Adrenal gland (tissue), 9 donors: ENCODE measurements at regions not wholly inside any gene's neighbourhood (a gene's known extent, or its start where the extent isn't known, plus 50 kb on each side); places are given as distances from the start of the nearest gene placed in this dataset.

Experiments used
- DNase-seq, 7 donors: peaks; one replicate each; pipeline ENCODE4 v3.0.0-alpha.2; 2019 to 2020
- H3K27ac ChIP-seq, 5 donors: fragments of 200-600 bp; sonication (generic) in 4 of 5; 1 replicate in 3 of 5; 2 replicates in 2 of 5; pipeline versions ENCODE4 v1.5.1 to v1.8.0; 2016 to 2020; ENCODE audit warnings: mild to moderate bottlenecking in 1 of 5
- H3K27me3 ChIP-seq: fragments of 200-600 bp; 2 replicates; pipeline ENCODE4 v1.8.0; 2021
- H3K36me3 ChIP-seq, 2 donors: fragments of 200-600 bp; replicated peaks in 1 of 2; 1 replicate in 1 of 2; 2 replicates in 1 of 2; pipeline versions ENCODE4 v1.5.1 to v1.8.0; 2018 to 2022
- H3K4me1 ChIP-seq, 2 donors: fragments of 200-600 bp; replicated peaks in 1 of 2; 1 replicate in 1 of 2; 2 replicates in 1 of 2; pipeline versions ENCODE4 v1.5.1 to v1.8.0; 2018 to 2021
- H3K4me3 ChIP-seq, 4 donors: fragments of 200-600 bp; sonication (generic) in 3 of 4; one replicate each; pipeline ENCODE4 v1.5.1; 2016 to 2018
- H3K9me3 ChIP-seq, 3 donors: fragments of 200-600 bp; sonication (generic) in 1 of 3; replicated peaks in 1 of 3; 1 replicate in 2 of 3; 2 replicates in 1 of 3; pipeline versions ENCODE4 v1.5.1 to v1.8.0; 2016 to 2021
- POLR2A ChIP-seq, 2 donors: fragments of 450-650 bp; IDR thresholded peaks; one replicate each; pipeline ENCODE4 v1.6.1; 2017; ENCODE audit warnings: antibody characterized with exemption in 2 of 2, mild to moderate bottlenecking in 2 of 2, moderate library complexity in 1 of 2
- WGBS, 4 donors: extraction: QIAGEN DNeasy Blood & Tissue Kit in 2 of 4; methylation state at CpG; one replicate each; pipeline versions ENCODE4 v1.1.5 to v1.1.7; 2013 to 2017; 5-methylcytosine and 5-hydroxymethylcytosine counted together
- intact Hi-C, 2 donors: fragments of 100-400 bp; cut with DNase I; formaldehyde crosslinking; loops; one replicate each; pipeline versions ENCODE4 v1.14.1 to v1.15.0; 2022 to 2023
- TF ChIP-seq, protein P1 (sequence below), 6 experiments: fragments of 450-650 bp in 4 of 6; fragments of 200-600 bp in 2 of 6; sonication (generic) in 1 of 6; IDR thresholded peaks; 1 replicate in 5 of 6; 2 replicates in 1 of 6; pipeline versions ENCODE4 v1.5.1 to v1.8.0; 2016 to 2021; ENCODE audit warnings: antibody characterized with exemption in 6 of 6, mild to moderate bottlenecking in 2 of 6, moderate library complexity in 1 of 6
- donor health status: healthy with polysubstance abuse.
- donor health status: Bipolar disorder and iron deficiency.
- donor health status: DM: yes; HTN: yes; CAD: no.
- donor health status: DM: no; HTN: no; CAD: no.
- donor health status: DM: no; HTN: no; CAD: no.

DNA sequence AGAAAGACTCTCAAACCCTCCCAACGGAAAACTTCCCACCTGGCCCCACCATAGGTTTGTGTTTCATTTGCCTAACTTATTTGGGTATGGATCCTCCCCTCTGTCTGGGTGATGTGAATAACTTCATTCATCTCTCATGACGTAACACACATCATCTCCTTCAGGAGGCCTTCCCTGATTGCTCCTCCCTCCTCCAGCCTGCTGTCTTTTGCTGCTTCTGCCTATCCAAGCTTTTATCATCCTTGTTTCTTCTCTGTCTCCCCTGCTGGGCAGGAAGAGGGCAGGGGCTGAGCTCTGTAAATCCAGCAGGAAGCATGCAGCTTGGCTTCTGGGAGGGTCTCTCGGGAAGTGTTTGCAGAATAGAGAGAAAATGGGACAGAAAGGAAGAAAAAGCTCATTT, 766.0 kb upstream of the TBX3 start:
- Histone ChIP-seq H3K4me3 (no peak overlapping the region), H3K4me1 (no peaks in the 10 kb centered on the region), H3K9me3 (no peaks in the 10 kb centered on the region), H3K27me3 (no peaks in the 10 kb centered on the region), H3K36me3 (no peaks in the 10 kb centered on the region), H3K27ac (no peak overlapping the region)
- intact Hi-C loops = no loop called here
- DNase-seq = no peak
- WGBS, 4 donors = 91 to 95% (median 92%) methylated on average over 3 of the region's 3 CpGs
- TF ChIP-seq, protein P1, sequence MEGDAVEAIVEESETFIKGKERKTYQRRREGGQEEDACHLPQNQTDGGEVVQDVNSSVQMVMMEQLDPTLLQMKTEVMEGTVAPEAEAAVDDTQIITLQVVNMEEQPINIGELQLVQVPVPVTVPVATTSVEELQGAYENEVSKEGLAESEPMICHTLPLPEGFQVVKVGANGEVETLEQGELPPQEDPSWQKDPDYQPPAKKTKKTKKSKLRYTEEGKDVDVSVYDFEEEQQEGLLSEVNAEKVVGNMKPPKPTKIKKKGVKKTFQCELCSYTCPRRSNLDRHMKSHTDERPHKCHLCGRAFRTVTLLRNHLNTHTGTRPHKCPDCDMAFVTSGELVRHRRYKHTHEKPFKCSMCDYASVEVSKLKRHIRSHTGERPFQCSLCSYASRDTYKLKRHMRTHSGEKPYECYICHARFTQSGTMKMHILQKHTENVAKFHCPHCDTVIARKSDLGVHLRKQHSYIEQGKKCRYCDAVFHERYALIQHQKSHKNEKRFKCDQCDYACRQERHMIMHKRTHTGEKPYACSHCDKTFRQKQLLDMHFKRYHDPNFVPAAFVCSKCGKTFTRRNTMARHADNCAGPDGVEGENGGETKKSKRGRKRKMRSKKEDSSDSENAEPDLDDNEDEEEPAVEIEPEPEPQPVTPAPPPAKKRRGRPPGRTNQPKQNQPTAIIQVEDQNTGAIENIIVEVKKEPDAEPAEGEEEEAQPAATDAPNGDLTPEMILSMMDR (IDR thresholded peaks at IDR 0.05) = no peak
- no peak for TF ChIP-seq POLR2A (IDR thresholded peaks at IDR 0.05)

DNA sequence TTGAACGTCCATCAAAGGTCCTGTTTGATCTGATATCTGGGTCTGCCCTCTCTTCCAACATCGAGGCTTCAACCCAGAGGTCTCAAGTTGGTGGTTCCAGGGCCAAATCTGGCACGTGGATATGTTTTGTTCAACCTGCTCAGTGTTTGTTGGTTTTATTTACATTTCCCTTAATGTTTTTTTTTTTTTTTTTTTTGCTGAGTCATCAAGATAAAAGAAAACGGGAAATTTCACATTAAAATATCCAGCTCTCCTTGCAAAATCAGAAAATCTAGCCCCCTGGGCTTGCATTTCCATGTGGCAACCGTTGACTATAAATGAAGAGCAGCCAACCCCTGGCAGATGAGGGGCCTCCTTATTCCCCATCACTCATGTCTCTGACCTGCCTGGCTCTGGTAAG, 765.6 kb upstream of the TBX3 start:
- no peaks in the 10 kb centered on the region for H3K9me3 ChIP-seq
- TF ChIP-seq, protein P1 (IDR thresholded peaks at IDR 0.05) = no peak
- TF ChIP-seq POLR2A (IDR thresholded peaks at IDR 0.05) = no peak
- DNase-seq = no peak
- H3K27me3 ChIP-seq = no peaks in the 10 kb centered on the region
- no peaks in the 10 kb centered on the region for H3K4me1 ChIP-seq
- H3K27ac ChIP-seq = no peak overlapping the region
- no peak overlapping the region for H3K4me3 ChIP-seq
- intact Hi-C loops = no loop called here
- 83 to 91% (median 85%) methylated on average over 5 of the region's 5 CpGs for WGBS, 4 donors
- H3K36me3 ChIP-seq = no peaks in the 10 kb centered on the region

DNA sequence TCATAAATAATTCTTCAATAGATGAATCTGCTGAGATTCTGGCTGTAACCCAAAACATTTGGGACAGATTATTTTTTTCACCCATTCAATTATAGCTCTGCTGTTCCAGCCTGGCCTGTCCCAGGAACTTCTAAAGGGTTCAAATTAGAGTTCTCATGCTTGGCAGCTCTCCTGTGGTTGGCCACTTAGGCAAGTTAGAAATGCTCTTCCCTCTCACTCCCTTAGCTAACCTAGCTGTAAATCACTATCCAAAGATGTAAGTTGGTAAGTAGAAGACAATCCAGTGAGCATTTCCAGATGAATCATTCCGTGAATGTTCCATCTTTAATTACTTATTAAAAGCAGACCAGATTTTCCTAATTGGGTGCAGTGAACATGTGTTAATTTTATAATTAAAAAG, 760.4 kb upstream of the TBX3 start:
- Histone ChIP-seq H3K4me3 (no peak overlapping the region), H3K9me3 (no peaks in the 10 kb centered on the region), H3K27me3 (no peaks in the 10 kb centered on the region), H3K36me3 (no peaks in the 10 kb centered on the region), H3K4me1 (no peaks in the 10 kb centered on the region), H3K27ac (no peak overlapping the region)
- TF ChIP-seq, protein P1 (IDR thresholded peaks at IDR 0.05) = no peak
- no peak for TF ChIP-seq POLR2A (IDR thresholded peaks at IDR 0.05)
- DNase-seq = no peak
- 82 to 91% (median 86%) methylated on average over 1 of the region's 1 CpG for WGBS, 4 donors
- intact Hi-C loops = no loop called here

DNA sequence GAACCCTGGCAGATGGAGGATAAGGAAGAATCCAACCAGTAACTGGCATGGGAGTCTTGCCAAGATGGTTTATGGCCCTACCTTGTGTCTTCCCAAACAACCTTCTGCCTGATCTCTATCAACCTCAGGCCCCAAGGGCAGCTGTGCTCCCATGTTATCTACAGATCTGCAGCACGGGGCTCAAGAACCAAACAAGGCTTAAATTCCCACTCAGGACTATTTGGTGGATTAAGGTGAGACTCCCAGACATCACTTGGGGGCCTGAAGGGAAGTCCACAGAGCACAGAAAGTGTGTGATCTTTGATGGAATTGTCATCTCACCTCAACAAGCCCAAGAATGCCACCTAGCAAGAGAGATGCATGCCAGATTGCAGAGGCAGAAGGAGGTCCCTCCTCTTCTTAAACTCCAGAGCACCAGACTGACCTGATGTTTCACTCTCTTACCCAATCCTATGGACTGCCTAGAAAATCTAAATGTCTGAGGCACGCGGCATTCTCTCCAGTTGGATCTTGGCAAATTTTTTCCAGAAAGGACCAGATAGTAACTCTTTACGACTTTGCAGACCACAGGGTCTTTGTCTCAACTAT, 759.5 kb upstream of the TBX3 start:
- Histone ChIP-seq H3K4me1 (no peaks in the 10 kb centered on the region), H3K9me3 (no peaks in the 10 kb centered on the region), H3K27me3 (no peaks in the 10 kb centered on the region), H3K4me3 (no peak overlapping the region), H3K27ac (no peak overlapping the region), H3K36me3 (no peaks in the 10 kb centered on the region)
- no peak for DNase-seq
- 88 to 94% (median 91%) methylated on average over 4 of the region's 4 CpGs for WGBS, 4 donors
- TF ChIP-seq, protein P1 (IDR thresholded peaks at IDR 0.05) = no peak
- no peak for TF ChIP-seq POLR2A (IDR thresholded peaks at IDR 0.05)
- intact Hi-C loops = no loop called here
